ENCODE measurements at regions not wholly inside any gene's neighbourhood (a gene's known extent, or its start where the extent isn't known, plus 50 kb on each side); places are given as distances from the start of the nearest gene placed in this dataset.

DNA sequence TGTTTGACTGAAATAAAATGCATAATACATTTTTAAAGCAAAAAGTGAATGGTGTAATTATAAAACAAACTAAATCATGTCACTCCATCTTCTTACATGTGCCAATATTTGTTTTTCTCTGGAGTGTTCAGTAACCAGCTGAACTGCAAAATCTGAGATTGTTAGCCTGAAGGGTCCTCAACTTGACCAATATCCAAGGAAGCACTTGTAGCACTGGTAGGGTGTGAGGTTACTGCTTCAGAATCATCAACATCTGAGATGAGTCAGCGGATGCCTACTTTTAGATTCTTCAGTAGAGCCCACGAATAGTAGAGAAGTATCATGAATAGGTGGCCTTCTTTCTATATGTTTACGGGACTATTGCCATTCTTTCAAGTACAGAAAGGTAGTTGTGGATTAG is 226.7 kb downstream of the TLE4 start:
- no peaks in the 10 kb centered on the region for H3K27me3 ChIP-seq
- intact Hi-C loops (cut with DNase I) = no loop called here
- H3K9me3 ChIP-seq = no peaks in the 10 kb centered on the region
- WGBS, 2 donors = 88 to 91% methylated on average over 3 of the region's 3 CpGs
- FAIRE-seq = no peak
- no peaks in the 10 kb centered on the region for H3K4me1 ChIP-seq
- no peak overlapping the region for H3K4me3 ChIP-seq
- TF ChIP-seq, protein P1, sequence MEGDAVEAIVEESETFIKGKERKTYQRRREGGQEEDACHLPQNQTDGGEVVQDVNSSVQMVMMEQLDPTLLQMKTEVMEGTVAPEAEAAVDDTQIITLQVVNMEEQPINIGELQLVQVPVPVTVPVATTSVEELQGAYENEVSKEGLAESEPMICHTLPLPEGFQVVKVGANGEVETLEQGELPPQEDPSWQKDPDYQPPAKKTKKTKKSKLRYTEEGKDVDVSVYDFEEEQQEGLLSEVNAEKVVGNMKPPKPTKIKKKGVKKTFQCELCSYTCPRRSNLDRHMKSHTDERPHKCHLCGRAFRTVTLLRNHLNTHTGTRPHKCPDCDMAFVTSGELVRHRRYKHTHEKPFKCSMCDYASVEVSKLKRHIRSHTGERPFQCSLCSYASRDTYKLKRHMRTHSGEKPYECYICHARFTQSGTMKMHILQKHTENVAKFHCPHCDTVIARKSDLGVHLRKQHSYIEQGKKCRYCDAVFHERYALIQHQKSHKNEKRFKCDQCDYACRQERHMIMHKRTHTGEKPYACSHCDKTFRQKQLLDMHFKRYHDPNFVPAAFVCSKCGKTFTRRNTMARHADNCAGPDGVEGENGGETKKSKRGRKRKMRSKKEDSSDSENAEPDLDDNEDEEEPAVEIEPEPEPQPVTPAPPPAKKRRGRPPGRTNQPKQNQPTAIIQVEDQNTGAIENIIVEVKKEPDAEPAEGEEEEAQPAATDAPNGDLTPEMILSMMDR (IDR thresholded peaks at IDR 0.05) = no peak
- no peak overlapping the region for H3K27ac ChIP-seq
- H3K36me3 ChIP-seq = no peaks in the 10 kb centered on the region
- no peak for ATAC-seq
- no peak for DNase-seq

DNA sequence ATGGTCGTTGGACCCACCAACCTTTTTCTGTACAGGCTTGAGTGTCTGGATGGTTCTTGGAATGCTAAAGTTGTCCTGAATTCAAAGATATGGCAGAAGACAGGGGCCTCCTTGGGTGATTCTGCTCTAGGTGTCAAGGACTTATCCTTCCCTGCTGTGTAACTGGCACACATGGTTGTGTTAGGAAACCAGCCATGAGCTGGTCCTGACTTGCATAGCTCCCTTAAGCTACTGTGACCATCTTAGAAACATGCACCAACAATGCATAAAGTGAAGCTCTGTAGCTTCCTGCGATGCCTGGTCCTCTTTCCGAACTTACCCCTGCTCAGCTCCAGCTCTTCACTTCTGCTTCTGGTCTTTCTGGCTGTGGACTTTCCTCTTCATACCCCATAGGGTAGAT is 224.6 kb downstream of the TLE4 start:
- TF ChIP-seq, protein P1 (IDR thresholded peaks at IDR 0.05) = no peak
- intact Hi-C loops (cut with DNase I) = no loop called here
- Histone ChIP-seq H3K9me3 (no peaks in the 10 kb centered on the region), H3K4me3 (no peak overlapping the region), H3K27me3 (no peaks in the 10 kb centered on the region), H3K27ac (no peak overlapping the region), H3K4me1 (no peaks in the 10 kb centered on the region), H3K36me3 (no peaks in the 10 kb centered on the region)
- DNase-seq = no peak
- 70 to 79% methylated on average over 3 of the region's 3 CpGs for WGBS, 2 donors
- FAIRE-seq = no peak
- ATAC-seq = no peak

DNA sequence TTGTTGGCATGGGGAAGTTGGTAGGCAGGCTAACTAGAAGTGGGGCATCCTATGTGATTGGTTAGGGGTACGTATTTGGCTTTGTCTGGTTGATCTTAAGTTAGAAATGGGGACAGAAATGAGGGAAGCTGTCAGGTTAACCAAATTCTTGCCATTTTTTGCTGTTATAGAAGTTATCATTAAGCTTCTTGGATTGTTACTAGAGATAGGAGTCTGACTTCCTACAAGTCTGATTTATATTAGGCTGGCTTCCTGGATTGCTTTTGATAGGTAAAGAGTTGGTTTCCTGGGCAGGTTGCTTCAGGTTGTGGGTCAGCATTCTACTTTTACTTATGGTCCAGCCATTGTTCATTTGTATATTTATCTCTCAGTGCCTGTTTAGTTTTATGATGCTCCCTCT is 216.9 kb downstream of the TLE4 start:
- no peak overlapping the region for H3K4me3 ChIP-seq
- H3K36me3 ChIP-seq = no peaks in the 10 kb centered on the region
- no peak for DNase-seq
- no peak for FAIRE-seq
- WGBS, 2 donors = 53 to 56% methylated on average over 1 of the region's 1 CpG
- no peak for ATAC-seq
- H3K27me3 ChIP-seq = no peaks in the 10 kb centered on the region
- no peaks in the 10 kb centered on the region for H3K4me1 ChIP-seq
- intact Hi-C loops (cut with DNase I) = no loop called here
- TF ChIP-seq, protein P1 (IDR thresholded peaks at IDR 0.05) = no peak
- H3K9me3 ChIP-seq = no peaks in the 10 kb centered on the region
- H3K27ac ChIP-seq = no peak overlapping the region

DNA sequence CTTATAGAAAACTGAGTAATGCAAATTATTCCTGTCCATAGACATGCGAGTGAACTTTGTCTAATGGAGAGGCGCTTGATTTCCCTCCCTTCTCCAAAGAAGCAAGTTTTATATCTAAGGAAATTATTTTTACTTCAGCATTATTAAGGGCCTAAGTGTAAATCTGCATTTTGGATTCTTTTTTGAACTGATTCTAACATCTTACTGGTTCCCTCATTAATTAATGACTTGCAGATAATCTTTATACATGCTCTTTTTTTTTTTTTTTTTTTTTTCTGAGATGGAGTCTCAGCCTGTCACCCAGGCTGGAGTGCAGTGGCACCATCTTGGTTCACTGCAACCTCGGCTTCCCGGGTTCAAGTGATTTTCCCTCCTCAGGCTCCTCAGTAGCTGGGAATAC is 209.5 kb downstream of the TLE4 start:
- DNase-seq (no peak), FAIRE-seq (no peak), ATAC-seq (no peak)
- H3K27me3 ChIP-seq = no peaks in the 10 kb centered on the region
- H3K4me1 ChIP-seq = no peaks in the 10 kb centered on the region
- intact Hi-C loops (cut with DNase I) = no loop called here
- TF ChIP-seq, protein P1 (IDR thresholded peaks at IDR 0.05) = no peak
- H3K4me3 ChIP-seq = no peak overlapping the region
- H3K27ac ChIP-seq = no peak overlapping the region
- no peaks in the 10 kb centered on the region for H3K9me3 ChIP-seq
- WGBS, 2 donors = 91% methylated on average over 4 of the region's 4 CpGs
- H3K36me3 ChIP-seq = no peaks in the 10 kb centered on the region

DNA sequence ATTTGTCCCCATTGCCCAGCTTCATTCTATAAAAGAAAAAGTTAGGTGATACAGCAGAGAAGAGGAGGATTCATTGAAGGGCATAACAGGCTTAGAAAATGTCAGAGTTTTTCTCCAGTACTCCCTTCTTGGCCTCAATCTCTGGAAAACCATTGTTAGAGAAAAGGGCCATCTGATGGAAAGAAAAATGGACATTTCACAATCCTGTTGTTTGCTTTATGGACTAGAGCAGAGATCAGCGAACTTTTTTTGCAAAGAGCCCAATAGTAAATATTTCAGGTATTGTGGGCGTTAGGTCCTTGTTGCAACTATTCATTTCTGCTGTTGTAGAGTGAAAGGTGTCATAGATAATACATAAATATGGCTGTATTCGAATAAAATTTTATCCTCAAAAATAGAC is 208.8 kb downstream of the TLE4 start:
- TF ChIP-seq, protein P1 (IDR thresholded peaks at IDR 0.05) = no peak
- Histone ChIP-seq H3K27ac (no peak overlapping the region), H3K27me3 (no peaks in the 10 kb centered on the region), H3K4me3 (no peak overlapping the region), H3K9me3 (no peaks in the 10 kb centered on the region), H3K4me1 (no peaks in the 10 kb centered on the region), H3K36me3 (no peaks in the 10 kb centered on the region)
- DNase-seq (no peak), ATAC-seq (no peak), FAIRE-seq (no peak)
- 59 to 66% methylated on average over 3 of the region's 3 CpGs for WGBS, 2 donors
- intact Hi-C loops (cut with DNase I) = no loop called here

Measured in pancreas (tissue), 10 donors.